EH (cell line): ENCODE measurements at regions not wholly inside any gene's neighbourhood (a gene's known extent, or its start where the extent isn't known, plus 50 kb on each side); places are given as distances from the start of the nearest gene placed in this dataset.

ENCODE experiments used
- DNase-seq: peaks from one replicate; pipeline ENCODE4 v3.0.0-alpha.2; 2015; ENCODE audit warnings: low read depth

DNA sequence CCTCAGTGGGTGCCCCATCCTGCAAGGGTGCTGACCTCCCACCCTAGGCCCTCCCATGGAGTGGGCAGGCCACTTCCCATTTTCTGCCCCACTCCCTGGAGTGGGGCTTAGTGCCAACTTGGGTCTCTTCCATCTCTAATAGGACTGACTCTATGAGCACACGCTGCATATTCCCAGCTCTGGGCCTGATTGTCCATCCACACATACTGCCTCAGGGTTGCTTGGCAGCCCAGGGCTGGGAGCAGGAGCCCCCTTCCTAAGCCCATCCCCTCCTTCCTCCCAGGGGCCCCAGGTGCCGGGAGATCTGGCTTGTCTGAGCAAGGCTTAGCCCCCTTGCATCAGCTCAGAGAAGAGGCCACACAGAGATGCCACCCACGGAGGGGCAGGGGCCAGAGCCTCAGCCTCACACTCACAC lies 55.1 kb downstream of the PJA1 start:
- no peak for DNase-seq

DNA sequence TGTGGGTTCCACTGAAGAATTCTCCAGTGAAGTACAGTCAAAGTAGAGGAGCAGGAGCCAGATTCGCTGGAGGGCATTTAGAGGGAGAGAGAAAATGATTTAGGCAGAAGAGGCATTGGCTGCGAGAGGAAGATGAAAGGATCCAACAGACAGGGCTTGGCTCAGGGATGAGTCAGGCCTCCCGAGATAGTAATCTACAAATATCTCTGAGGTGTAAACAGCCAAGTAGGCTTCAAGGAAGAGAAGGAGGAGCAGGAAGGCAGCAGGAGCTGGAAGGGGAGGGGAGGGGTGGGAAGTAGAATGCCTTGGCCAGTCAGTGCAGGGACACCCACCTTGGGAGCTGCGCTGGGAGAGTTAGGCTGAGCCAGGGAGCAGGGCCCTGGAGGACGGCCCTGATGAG lies 55.5 kb downstream of the PJA1 start:
- peak; percentile 93 for DNase-seq

GRCh38 chrX:69109036-69109663 lies 56.1 kb downstream of the PJA1 start:
- no peak for DNase-seq

DNA sequence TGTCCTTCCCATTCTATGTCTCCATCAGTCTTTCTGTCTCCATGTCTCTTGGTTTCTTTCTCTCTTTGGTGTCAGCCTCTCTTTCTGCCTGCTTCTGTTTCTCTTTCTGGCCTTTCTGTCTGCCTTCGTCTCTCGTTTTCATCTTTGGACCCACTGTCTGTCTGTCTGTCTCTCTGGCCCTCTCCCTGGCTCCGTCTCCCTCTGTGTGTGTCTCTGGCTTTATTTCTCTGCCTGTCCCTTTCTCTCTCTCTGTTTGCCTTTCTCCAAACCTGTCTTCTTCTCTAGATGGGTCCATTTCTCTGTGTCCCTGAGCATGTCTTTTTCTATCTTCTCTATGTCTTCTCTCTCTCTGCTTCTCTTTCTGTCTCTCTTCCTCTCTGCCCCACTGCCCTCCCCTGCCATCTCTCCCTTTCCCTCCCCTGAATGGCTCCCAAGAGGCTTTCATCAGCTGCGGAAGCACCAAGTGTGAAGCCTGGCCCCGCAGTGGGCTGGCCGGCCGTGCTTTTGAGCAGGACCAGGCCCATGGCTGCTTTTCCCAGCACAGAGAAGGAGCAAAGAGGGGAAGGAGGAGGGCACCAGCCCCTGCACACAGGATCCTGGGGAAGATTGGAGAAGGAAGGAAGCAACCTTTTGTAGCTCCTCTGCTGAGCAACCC lies 57.4 kb downstream of the PJA1 start:
- DNase-seq, result no peak

DNA sequence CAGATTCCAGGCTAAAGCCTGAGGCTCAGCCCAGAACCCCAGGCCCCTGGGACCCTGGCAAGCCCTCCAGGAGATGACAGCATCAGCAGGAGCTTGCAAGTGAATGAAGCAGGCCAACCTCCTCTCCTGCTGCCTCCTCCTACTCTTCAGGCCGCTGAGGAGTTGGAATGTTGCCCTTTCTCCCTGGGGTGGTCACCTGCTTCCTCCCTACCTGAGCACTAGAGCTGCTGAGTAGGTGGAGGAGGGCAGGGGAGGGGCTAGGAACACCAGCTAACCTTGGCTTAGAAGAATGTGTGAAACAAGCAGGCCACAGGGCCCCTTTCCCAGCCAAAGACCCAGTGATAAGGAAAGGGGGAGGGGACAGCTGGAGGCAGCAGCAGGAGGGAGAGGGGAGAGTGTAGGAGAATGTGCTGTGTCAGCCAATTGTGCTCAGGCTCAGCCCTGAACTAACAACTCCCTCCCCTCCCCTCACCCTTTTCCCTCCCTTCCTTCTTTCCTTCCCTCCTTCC lies 58.0 kb downstream of the PJA1 start:
- no peak for DNase-seq

GRCh38 chrX:69104756-69105434 lies 60.4 kb downstream of the PJA1 start:
- DNase-seq, result no peak

- DNase-seq, result no peak
Observed at GRCh38 chrX:69103539-69103938, 61.7 kb downstream of the PJA1 start.

DNA sequence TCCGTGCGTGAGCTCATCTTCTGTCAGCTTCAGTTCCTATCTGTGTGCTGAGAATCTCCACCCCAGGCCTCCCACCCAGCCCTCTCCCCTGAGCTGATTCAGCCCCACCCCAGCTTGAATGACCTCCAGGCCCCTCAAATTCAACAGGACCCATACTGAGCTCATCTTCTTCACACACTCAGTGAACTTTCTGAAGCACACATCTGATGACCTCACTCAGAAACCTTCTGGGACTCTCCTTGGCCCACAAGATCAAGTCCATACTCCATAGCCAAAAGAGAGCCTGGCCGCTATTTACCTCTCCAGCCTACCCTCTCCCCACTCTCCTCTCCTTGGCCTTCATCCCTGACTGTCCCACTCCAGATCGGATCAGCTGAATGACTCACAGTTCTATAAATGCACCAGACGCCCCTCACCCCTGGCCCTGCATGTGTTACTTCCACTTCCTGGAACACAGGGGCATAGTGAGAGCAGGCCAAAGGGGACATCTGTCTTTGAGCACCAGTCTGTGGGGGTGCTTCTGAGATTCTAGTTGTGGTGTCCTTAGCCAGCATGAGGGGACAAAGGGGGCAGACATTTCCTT lies 62.5 kb downstream of the PJA1 start:
- no peak for DNase-seq

DNA sequence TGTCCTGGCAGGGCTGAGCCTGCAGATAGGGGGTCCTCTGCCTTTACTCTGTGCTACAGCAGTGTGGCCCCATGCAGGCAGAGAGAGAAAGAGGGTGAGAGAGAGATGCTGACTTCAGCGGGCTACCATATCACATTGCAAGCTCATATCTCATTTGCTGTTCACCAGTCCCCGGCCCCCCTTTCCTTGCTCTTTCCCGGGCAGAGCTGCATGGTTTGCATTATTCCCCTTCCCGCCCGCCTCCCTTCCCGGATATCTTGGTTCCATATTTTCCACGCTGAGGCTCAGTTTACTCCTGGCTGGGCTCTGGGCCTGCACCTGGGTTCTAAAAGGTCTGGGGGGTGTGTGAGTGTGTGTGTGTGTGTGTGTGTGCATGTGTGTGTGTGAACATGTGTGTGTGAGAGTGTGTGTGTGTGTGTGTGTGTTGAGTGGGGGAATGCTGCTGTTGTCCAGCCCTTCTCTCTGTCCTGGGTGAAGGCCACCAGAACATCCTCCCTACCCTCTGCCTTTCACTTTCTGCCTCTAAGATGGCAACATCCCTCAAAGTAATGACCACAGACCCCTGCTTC lies 63.5 kb downstream of the PJA1 start:
- DNase-seq, result no peak

DNA sequence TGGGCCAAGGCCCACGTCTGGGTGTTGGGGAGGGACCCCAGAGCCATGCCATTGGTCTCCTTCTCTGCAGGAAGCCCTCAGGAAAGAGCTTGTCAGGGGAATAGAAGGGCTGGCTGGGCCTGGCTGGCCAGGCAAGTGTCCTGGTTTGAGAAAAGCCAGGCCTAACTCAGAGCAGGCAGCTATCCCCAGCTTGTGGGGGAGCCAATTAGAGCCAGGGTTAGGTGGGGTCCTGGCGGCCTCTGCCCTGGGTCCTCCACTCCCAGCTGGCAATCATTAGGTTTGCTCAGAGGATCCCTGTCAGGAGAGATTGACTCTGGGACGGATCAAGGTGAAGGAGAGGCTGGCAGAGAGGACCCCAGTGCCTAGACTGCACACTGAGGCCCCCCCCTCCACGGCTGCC lies 64.8 kb downstream of the PJA1 start:
- no peak for DNase-seq

GRCh38 chrX:69097451-69098236 lies 67.6 kb downstream of the PJA1 start:
- no peak for DNase-seq

GRCh38 chrX:69096963-69097362 lies 68.3 kb downstream of the PJA1 start:
- no peak for DNase-seq

DNA sequence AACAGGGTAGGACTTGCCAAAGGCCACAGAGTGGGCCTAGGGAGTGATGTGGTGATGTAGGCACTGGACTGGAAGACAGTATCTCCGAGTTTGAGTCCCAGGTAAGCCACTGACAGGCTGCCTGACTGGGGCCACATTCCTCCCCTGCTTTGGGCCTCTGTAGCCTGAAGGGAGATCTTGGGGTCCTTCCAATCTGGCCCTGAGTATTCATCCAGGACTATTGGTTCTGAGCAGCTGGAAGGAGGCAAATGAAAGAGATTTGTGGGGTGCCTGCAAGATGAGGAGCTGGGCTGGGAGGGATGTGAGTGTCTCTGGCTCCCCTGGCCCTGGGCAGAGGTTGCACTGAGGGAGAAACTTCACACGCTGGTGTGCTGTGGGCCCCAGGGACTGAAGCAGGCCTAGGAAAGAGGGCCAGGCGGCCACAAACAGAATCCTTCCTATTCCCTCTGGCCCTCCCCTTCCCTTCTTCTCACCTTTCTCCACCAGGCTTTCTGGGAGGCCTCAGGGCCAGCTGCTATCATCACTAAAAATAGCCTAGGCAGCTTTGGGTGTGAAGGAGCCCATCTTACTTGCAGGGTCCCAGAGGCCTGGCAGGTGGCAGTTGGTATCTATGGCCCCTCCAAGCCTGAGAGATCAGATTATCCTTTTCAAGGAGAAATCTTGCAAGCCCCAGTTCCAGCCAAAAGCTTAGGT lies 70.1 kb downstream of the PJA1 start:
- no peak for DNase-seq

DNA sequence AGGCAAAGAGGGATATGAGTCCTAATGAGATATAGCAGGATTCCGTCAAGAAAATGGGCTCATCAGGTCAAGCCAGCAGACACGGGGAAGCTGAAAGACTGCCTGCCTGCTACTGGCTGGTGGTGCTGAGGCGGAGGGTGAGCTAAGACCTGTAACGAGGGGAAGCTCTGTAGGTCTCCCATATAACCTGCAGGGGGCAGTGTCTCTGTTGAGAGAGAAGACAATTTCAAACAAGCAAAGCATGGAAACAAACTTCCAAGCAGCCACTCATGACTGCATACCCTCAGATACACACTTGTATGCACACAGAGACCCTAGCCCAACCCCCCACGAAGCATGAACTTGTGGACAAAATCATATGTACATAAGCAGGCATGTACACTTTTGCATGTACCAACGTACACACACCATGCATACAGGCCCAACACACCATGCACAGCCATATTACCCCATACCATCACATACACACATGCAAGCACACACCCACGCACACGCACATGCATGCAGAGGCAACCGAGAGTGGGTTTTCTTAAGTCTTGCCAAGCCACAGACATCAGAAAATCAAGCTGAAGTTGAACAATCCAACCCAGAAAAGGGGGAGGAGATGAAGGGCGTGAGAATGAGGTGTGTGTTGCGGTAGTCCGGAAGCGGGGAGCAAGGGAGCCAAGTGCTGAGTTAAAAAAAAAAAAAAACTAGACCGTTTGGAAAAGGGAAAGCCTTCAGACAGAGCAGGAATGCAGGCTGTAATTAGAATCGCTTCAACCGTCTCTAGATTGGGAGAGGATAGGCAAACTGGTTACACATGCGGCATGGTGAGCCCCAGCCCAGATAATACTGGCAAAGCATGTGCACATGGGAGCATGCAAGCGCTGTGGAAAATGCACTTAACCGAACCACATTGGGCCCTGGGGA lies 71.0 kb downstream of the PJA1 start:
- DNase-seq, result peak; percentile 63

- no peak for DNase-seq
Observed at GRCh38 chrX:69090022-69090421, 75.2 kb downstream of the PJA1 start.

DNA sequence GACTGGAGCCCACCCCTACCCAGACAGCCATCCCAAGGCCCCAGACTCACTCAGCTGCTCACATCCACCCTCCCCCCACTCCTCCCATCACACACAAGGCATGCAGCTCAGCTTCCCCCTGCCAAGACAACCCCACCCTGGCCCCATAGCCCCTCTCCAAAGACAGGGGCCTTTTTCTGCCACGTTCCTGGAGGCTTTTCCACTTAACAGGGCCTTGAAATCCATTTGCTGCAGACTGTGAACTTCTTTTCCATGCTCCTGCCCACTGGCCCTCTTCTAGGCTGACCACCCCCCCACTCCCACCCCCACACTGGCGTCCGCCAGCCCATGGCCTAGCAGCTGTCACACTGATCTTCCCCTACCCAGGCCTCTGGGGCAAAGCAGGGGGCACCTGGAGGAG lies 76.0 kb downstream of the PJA1 start:
- DNase-seq, result no peak

GRCh38 chrX:69088171-69088938 lies 76.9 kb downstream of the PJA1 start:
- DNase-seq, result peak; percentile 38

DNA sequence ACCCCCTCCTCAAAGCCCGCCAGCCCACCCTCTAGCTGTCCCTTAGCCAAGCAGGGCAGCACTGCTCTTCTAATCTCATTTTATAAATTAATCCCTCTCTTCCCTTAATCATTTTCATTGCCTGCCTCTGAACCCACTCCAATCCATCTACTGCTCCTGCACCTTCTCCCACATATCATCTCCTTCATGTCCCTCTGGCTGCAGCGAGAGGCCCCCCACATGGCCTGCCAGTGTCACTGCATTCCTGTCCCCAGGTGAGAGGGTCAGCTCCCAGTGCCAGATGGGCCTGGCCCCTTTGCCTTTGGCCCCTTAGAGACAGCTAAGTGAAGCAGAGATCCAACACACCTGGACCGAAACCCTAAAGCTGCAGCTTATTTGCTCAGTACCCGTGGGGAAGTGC lies 79.4 kb downstream of the PJA1 start:
- no peak for DNase-seq

DNA sequence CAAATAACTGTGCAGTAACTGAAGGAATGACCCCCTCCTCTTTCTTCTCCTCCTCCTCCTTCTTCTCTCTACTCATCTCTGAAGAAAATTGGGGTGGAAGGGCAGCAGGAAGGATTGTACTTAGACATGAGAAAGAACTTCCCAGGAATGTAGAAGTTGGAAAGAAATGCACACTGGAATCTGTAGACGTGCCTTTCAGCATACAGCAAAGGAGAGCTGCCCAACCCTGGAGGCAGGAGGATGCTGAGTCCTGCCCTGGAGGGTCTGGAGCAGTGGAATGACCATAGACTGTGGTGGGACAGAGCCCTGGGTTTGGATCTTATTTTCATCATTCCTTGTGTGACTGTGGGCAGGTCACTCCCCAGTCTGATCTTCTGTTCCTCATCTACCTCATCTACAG lies 80.1 kb downstream of the PJA1 start:
- DNase-seq, result peak; percentile 66
